OCI-LY3 (cell line): ENCODE measurements at regions not wholly inside any gene's neighbourhood (a gene's known extent, or its start where the extent isn't known, plus 50 kb on each side); places are given as distances from the start of the nearest gene placed in this dataset.

Experiments
- H2AFZ ChIP-seq: fragments of 200-600, 300-600 bp; shearing (Covaris generic); 2 replicates; pipeline ENCODE4 v1.6.0; 2014; ENCODE audit warnings: antibody characterized with exemption, low read depth, low read length
- H3K27ac ChIP-seq: fragments of 200-600, 300-600 bp; sonication (generic); 2 replicates; pipeline ENCODE4 v1.5.1; 2014; ENCODE audit warnings: mild to moderate bottlenecking, low read length, moderate library complexity, mixed read lengths
- H3K27me3 ChIP-seq: fragments of 200-600, 300-600 bp; sonication (generic); 2 replicates; pipeline ENCODE4 v1.6.1; 2014; ENCODE audit warnings: low read depth, low read length, mixed read lengths
- H3K36me3 ChIP-seq: fragments of 200-600, 300-600 bp; sonication (generic); replicated peaks from 2 replicates; pipeline ENCODE3; 2014; ENCODE audit warnings: low read depth, low read length, mixed read lengths
- H3K4me1 ChIP-seq: fragments of 300-600, 200-600 bp; sonication (generic); 2 replicates; pipeline ENCODE4 v1.6.1; 2014; ENCODE audit warnings: low read length, mixed read lengths
- H3K4me2 ChIP-seq: fragments of 200-600, 300-600 bp; sonication (generic); 2 replicates; pipeline ENCODE4 v1.6.1; 2014; ENCODE audit warnings: low read length, mixed read lengths
- H3K4me3 ChIP-seq: fragments of 300-600, 200-600 bp; sonication (generic); 2 replicates; pipeline ENCODE4 v1.5.1; 2014; ENCODE audit warnings: antibody characterized with exemption, mild to moderate bottlenecking, low read length, moderate library complexity
- H3K79me2 ChIP-seq: fragments of 300-600, 200-600 bp; shearing (Covaris generic); 2 replicates; pipeline ENCODE4 v1.6.1; 2014; ENCODE audit warnings: mild to moderate bottlenecking, low read length, mixed read lengths
- H3K9ac ChIP-seq: fragments of 300-600, 200-600 bp; shearing (Covaris generic); 2 replicates; pipeline ENCODE4 v1.6.0; 2014; ENCODE audit warnings: mild to moderate bottlenecking, low read length, moderate library complexity
- H3K9me3 ChIP-seq: fragments of 200-600, 300-600 bp; shearing (Covaris generic); 2 replicates; pipeline ENCODE4 v1.6.1; 2014; ENCODE audit warnings: low read length, mixed read lengths; ENCODE audit not compliant: insufficient read depth
- H4K20me1 ChIP-seq: fragments of 200-600, 300-600 bp; sonication (generic); 2 replicates; pipeline ENCODE4 v1.6.1; 2016; ENCODE audit warnings: low read length, mixed read lengths; ENCODE audit not compliant: insufficient read depth
- EZH2phosphoT487 ChIP-seq: fragments of 200-600 bp; shearing (Covaris generic); IDR thresholded peaks from 2 replicates; pipeline ENCODE4 v1.6.1; 2018; ENCODE audit warnings: antibody characterized with exemption, mixed run types, low read depth
- TF ChIP-seq, protein P1 (sequence below): fragments of 200-600, 300-600 bp; sonication (generic); IDR thresholded peaks from 2 replicates; pipeline ENCODE4 v1.5.1; 2014; ENCODE audit warnings: antibody characterized with exemption, low read length, low read depth

DNA sequence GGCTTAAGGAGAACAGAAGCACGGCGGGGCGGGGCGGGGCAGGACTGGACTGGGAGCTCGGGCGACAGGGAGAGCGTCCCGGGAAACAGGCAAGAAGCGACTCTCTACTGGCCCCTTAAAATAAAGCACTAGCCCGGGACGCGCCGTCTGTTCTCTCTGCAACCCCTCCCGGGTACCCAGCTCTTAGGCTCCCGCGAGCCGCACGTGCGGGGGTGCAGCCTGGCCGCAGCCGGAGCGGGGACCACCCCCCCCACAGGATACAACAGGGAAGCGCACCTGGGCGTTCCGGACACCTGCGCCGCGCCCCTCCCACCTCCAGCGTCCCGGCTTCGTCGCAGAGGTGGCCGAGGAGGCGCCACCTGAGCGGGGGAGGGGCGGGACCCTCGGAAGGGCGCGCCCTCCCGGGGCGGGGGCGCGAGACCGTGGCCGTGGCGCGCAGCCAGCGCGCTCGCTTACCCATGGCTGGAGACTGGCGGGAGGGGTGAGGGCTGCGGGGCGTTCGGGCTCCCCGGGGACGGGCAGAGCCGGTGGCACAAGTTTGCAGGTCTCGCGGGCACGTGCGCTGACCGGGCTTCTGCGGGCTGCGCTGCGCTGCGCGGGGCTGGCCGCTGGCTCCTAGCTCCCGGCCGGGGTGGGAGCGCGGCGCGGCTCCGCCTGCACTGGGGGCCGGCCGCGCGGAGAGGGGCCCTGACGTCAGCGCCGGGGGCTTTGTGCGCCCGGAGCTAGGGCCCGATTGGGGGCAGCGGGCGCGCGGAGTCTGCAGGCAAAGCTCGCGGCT lies 91.5 kb downstream of the GEMIN8 start:
- peak overlapping the region; percentile 93 for H3K4me2 ChIP-seq

DNA sequence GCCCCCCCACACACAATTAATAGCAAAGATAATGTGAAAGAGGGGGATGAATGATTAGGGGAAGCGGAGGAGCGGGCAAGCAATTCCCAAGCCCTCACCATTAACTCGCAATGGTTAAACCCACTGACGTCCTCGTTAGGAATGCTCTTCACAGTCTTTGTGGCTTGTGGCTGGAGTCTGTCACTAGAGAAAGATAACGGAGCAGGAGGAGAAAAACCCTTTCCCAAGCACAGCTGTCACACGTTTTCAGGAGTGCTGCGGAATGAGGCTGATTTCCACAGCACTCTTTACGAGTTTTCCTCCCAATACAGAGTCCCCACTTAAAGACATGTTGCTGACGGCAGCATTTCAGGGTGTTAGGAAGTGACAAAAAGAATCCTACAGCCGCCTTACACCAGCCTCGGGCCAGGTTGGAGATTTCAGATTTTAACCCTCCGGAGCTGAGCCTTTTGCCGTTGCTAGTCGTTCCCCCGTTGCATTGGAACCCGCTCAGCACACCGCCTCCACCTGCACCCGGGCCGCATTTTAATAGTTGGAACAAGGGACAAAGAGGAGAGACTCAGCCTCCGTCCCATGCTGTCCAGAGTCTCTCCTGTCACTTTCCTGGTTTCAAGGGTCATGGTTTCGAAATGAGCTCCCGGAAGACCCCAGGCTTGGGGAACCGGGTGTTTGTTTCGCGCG lies 92.2 kb downstream of the GEMIN8 start:
- peaks cover 7% of the 10 kb centered on the region for H3K36me3 ChIP-seq
- peak overlapping the region; percentile 79 for H3K9ac ChIP-seq
- H4K20me1 ChIP-seq, result no peaks in the 10 kb centered on the region
- peaks cover 40% of the 10 kb centered on the region for H3K4me1 ChIP-seq
- H3K4me3 ChIP-seq, result peak overlapping the region; percentile 91
- peaks cover 26% of the 10 kb centered on the region for H3K79me2 ChIP-seq
- TF ChIP-seq, protein P1, sequence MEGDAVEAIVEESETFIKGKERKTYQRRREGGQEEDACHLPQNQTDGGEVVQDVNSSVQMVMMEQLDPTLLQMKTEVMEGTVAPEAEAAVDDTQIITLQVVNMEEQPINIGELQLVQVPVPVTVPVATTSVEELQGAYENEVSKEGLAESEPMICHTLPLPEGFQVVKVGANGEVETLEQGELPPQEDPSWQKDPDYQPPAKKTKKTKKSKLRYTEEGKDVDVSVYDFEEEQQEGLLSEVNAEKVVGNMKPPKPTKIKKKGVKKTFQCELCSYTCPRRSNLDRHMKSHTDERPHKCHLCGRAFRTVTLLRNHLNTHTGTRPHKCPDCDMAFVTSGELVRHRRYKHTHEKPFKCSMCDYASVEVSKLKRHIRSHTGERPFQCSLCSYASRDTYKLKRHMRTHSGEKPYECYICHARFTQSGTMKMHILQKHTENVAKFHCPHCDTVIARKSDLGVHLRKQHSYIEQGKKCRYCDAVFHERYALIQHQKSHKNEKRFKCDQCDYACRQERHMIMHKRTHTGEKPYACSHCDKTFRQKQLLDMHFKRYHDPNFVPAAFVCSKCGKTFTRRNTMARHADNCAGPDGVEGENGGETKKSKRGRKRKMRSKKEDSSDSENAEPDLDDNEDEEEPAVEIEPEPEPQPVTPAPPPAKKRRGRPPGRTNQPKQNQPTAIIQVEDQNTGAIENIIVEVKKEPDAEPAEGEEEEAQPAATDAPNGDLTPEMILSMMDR, result no peak
- TF ChIP-seq EZH2phosphoT487, result no peak
- peak overlapping the region; percentile 76 for H2AFZ ChIP-seq
- peak overlapping the region; percentile 93 for H3K4me2 ChIP-seq
- no peaks in the 10 kb centered on the region for H3K27me3 ChIP-seq
- peak overlapping the region; percentile 50 for H3K27ac ChIP-seq
- H3K9me3 ChIP-seq, result no peaks in the 10 kb centered on the region

More for the DNA sequence above, 91.5 kb downstream of the GEMIN8 start:
- Histone ChIP-seq H3K79me2 (peaks cover 26% of the 10 kb centered on the region), H3K4me3 (peak overlapping the region; percentile 91), H4K20me1 (no peaks in the 10 kb centered on the region), H3K27me3 (no peaks in the 10 kb centered on the region), H3K4me1 (peaks cover 40% of the 10 kb centered on the region), H3K27ac (peak overlapping the region; percentile 50), H2AFZ (peak overlapping the region; percentile 76), H3K36me3 (peaks cover 6% of the 10 kb centered on the region), H3K9ac (peak overlapping the region; percentile 79), H3K9me3 (no peaks in the 10 kb centered on the region)
- TF ChIP-seq EZH2phosphoT487, result no peak
- TF ChIP-seq, protein P1, result no peak

DNA sequence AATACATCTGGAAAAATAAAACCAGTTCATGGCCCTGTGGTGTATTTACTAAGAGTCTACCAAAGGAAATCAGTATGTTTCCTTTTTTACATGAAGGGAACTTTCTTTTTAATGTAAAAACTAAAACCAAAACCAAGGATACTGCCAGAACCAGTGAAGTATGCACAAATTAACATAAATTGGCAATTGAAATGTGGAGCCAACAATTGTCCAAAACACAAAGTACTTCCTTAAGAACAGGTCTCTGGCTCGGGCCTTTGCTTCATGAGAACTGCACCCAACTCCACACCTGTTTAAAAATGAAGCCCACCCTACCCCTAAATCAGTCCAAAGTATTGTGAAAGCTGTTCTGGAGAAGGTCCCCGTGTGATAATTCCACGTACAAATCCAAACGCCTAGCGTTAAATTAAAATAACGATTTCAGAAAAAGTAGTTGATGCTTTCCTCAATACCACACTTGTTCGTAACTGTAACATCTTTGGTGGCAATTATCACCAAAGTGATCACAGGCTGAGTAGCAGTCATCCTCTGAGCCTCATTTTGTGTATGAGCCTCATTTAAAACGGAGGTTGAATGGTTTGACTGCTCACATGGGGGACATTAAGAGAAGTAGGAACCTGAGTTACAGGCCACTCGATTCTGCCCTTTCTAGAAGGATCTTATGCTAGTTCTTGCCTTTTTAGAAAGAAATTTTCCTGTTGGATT lies 93.0 kb downstream of the GEMIN8 start:
- peak overlapping the region; percentile 91 for H3K4me3 ChIP-seq
- no peaks in the 10 kb centered on the region for H4K20me1 ChIP-seq
- peak overlapping the region; percentile 93 for H3K4me2 ChIP-seq
- no peak overlapping the region for H2AFZ ChIP-seq
- H3K27ac ChIP-seq, result no peak overlapping the region; the same call in 1 of the 2 replicates
- no peaks in the 10 kb centered on the region for H3K9me3 ChIP-seq
- peaks cover 7% of the 10 kb centered on the region for H3K36me3 ChIP-seq
- H3K4me1 ChIP-seq, result peaks cover 40% of the 10 kb centered on the region
- TF ChIP-seq, protein P1, result no peak
- TF ChIP-seq EZH2phosphoT487, result no peak
- H3K9ac ChIP-seq, result peak overlapping the region; percentile 79; the same call in 1 of the 2 replicates
- peaks cover 26% of the 10 kb centered on the region for H3K79me2 ChIP-seq
- H3K27me3 ChIP-seq, result no peaks in the 10 kb centered on the region

DNA sequence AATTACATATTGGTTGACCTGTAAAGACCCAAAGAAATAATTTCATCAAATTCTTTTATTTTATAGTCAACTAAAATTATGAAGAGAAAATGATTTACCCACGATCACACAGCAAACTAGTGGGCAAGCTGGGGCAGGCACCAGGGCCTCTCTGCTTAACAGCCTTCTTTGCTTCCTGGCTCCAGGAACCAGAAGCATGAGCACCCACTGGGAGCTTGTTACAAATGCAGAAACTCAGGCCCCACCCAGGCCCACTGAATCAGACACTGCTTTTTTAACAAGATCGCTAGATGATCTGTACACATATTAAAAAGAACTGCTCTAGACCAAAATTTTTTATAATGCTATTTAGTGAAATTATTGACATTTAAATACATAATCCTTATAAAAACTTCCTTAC lies 95.0 kb downstream of the GEMIN8 start:
- peaks cover 26% of the 10 kb centered on the region for H3K79me2 ChIP-seq
- H3K27me3 ChIP-seq, result no peaks in the 10 kb centered on the region

More for the DNA sequence above, 95.0 kb downstream of the GEMIN8 start:
- no peaks in the 10 kb centered on the region for H3K9me3 ChIP-seq
- no peak overlapping the region for H3K4me2 ChIP-seq
- H3K4me3 ChIP-seq, result no peak overlapping the region
- peaks cover 29% of the 10 kb centered on the region for H3K4me1 ChIP-seq
- H2AFZ ChIP-seq, result no peak overlapping the region
- no peak for TF ChIP-seq EZH2phosphoT487
- TF ChIP-seq, protein P1, result no peak
- H3K9ac ChIP-seq, result no peak overlapping the region
- no peak overlapping the region for H3K27ac ChIP-seq
- no peaks in the 10 kb centered on the region for H4K20me1 ChIP-seq
- peaks cover 7% of the 10 kb centered on the region for H3K36me3 ChIP-seq
